HEK293 (cell line): ENCODE measurements at regions not wholly inside any gene's neighbourhood (a gene's known extent, or its start where the extent isn't known, plus 50 kb on each side); places are given as distances from the start of the nearest gene placed in this dataset.

ENCODE experiments used
- SCRT1 ChIP-seq: fragments of 450-650 bp; formaldehyde crosslinking; IDR thresholded peaks from 2 replicates; pipeline ENCODE4 v1.5.1; 2016; ENCODE audit warnings: missing biosample characterization, missing genetic modification characterization, borderline replicate concordance
- TF ChIP-seq, protein P1 (sequence below): fragments of 450-650 bp; formaldehyde crosslinking; IDR thresholded peaks from 2 replicates; pipeline ENCODE4 v1.5.1; 2016; ENCODE audit warnings: missing biosample characterization, missing genetic modification characterization
- TF ChIP-seq, protein P2 (sequence below): fragments of 450-650 bp; formaldehyde crosslinking; IDR thresholded peaks from 2 replicates; pipeline ENCODE4 v1.5.1; 2016; ENCODE audit warnings: missing biosample characterization, missing genetic modification characterization
- TF ChIP-seq, protein P3 (sequence below): fragments of 450-650 bp; formaldehyde crosslinking; IDR thresholded peaks from 2 replicates; pipeline ENCODE4 v1.5.1; 2016; ENCODE audit warnings: missing biosample characterization, missing genetic modification characterization

DNA sequence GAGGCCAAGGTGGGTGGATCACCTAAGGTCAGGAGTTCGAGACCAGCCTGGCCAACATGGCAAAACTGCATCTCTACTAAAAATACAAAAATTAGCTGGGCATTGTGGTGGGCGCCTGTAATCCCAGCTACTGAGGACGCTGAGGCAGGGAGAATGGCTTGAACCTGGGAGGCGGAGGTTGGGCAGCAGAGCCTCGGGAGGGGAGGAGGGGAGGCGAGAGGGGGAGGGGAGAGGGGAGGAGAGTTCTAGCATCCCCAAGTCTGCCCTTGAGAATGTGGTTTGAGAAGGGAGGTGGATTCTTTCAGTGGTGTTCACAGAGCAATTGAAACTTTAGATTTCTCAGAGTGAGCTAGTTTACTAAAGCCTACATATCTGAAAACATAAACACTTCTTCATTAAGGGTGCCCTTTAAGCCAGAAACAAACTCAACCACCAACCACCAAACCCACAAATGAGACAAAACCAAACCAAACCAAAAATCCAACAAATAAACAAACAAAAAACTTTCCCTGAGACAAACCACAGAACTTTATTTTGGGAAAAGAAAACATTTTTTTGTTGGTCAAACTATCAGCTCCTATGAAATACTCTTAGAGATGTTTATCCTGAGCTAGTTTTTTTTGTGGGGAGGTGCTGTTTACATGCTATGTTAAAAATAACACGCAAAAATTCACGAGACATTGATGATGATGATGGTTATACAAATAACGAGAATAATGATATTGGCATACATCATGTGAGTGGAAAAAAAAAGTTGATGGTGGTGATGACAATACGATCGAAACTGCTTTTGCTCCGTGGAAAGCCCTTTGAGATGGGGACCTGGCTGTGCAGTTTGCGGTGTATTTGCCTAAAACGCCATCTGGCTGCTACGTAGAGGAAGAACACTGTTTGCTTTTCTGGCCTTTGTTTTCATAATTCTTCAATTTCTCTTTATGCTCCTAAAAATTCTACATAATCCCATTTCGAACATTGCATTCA, 98.2 kb upstream of the PRKX start:
- TF ChIP-seq, protein P1, sequence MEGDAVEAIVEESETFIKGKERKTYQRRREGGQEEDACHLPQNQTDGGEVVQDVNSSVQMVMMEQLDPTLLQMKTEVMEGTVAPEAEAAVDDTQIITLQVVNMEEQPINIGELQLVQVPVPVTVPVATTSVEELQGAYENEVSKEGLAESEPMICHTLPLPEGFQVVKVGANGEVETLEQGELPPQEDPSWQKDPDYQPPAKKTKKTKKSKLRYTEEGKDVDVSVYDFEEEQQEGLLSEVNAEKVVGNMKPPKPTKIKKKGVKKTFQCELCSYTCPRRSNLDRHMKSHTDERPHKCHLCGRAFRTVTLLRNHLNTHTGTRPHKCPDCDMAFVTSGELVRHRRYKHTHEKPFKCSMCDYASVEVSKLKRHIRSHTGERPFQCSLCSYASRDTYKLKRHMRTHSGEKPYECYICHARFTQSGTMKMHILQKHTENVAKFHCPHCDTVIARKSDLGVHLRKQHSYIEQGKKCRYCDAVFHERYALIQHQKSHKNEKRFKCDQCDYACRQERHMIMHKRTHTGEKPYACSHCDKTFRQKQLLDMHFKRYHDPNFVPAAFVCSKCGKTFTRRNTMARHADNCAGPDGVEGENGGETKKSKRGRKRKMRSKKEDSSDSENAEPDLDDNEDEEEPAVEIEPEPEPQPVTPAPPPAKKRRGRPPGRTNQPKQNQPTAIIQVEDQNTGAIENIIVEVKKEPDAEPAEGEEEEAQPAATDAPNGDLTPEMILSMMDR = no peak
- TF ChIP-seq SCRT1 (tag by site-specific recombination) = no peak
- TF ChIP-seq, protein P2, sequence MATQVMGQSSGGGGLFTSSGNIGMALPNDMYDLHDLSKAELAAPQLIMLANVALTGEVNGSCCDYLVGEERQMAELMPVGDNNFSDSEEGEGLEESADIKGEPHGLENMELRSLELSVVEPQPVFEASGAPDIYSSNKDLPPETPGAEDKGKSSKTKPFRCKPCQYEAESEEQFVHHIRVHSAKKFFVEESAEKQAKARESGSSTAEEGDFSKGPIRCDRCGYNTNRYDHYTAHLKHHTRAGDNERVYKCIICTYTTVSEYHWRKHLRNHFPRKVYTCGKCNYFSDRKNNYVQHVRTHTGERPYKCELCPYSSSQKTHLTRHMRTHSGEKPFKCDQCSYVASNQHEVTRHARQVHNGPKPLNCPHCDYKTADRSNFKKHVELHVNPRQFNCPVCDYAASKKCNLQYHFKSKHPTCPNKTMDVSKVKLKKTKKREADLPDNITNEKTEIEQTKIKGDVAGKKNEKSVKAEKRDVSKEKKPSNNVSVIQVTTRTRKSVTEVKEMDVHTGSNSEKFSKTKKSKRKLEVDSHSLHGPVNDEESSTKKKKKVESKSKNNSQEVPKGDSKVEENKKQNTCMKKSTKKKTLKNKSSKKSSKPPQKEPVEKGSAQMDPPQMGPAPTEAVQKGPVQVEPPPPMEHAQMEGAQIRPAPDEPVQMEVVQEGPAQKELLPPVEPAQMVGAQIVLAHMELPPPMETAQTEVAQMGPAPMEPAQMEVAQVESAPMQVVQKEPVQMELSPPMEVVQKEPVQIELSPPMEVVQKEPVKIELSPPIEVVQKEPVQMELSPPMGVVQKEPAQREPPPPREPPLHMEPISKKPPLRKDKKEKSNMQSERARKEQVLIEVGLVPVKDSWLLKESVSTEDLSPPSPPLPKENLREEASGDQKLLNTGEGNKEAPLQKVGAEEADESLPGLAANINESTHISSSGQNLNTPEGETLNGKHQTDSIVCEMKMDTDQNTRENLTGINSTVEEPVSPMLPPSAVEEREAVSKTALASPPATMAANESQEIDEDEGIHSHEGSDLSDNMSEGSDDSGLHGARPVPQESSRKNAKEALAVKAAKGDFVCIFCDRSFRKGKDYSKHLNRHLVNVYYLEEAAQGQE (tag by site-specific recombination) = no peak
- TF ChIP-seq, protein P3, sequence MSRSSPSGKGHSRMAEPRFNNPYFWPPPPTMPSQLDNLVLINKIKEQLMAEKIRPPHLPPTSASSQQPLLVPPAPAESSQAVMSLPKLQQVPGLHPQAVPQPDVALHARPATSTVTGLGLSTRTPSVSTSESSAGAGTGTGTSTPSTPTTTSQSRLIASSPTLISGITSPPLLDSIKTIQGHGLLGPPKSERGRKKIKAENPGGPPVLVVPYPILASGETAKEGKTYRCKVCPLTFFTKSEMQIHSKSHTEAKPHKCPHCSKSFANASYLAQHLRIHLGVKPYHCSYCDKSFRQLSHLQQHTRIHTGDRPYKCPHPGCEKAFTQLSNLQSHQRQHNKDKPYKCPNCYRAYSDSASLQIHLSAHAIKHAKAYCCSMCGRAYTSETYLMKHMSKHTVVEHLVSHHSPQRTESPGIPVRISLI (tag by site-specific recombination) = no peak
